KG1 (cell line): ENCODE measurements at regions not wholly inside any gene's neighbourhood (a gene's known extent, or its start where the extent isn't known, plus 50 kb on each side); places are given as distances from the start of the nearest gene placed in this dataset.
"Not testable (repeated sequence)": the region's sequence is repeated elsewhere in the genome, so short reads cannot be mapped to it uniquely, and the experiment has no call there.

Experiments used
- DNase-seq: peaks from one replicate; lab custom pipeline; 2025; lab: John Stamatoyannopoulos, UW

DNA sequence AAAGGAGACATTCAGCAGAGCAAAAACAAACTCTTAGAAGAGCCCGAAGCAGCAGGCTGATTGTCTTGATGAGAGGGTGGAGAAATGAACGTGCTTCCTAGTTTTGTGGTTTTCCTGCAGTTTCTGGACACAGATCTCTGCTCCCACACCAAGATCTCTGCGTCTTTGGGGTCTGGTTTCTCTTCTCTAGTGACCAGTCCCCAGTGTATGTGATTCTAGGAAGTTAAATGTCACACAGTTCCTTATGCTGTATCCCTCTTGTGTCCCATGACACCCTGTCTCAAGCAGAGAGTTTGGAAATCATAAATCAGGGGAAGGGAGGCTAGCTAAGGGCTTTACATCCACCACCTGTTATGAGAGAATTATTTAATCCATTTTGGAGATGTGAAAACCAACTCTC lies 55.4 kb upstream of the KLF14 start:
- DNase-seq, result no peak

DNA sequence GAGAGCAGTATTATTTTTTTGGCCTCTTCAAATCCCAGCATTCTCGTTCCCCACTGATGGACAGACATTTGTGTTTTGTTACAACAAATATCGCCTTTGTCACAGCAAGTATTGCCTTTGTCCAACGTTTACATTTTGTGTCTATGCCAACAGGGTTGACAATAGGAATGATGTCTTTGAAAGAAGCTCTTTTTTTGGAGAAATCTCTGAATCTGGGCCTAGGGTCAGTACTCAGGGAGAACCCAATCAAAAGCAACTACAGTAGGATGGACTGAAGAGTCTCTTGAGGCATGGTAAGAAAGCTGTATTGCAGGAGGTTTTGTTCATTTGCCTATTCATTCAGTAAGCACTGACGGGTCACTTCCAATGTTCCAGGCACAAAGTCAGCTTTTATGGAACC lies 57.7 kb upstream of the KLF14 start:
- DNase-seq, result no peak

DNA sequence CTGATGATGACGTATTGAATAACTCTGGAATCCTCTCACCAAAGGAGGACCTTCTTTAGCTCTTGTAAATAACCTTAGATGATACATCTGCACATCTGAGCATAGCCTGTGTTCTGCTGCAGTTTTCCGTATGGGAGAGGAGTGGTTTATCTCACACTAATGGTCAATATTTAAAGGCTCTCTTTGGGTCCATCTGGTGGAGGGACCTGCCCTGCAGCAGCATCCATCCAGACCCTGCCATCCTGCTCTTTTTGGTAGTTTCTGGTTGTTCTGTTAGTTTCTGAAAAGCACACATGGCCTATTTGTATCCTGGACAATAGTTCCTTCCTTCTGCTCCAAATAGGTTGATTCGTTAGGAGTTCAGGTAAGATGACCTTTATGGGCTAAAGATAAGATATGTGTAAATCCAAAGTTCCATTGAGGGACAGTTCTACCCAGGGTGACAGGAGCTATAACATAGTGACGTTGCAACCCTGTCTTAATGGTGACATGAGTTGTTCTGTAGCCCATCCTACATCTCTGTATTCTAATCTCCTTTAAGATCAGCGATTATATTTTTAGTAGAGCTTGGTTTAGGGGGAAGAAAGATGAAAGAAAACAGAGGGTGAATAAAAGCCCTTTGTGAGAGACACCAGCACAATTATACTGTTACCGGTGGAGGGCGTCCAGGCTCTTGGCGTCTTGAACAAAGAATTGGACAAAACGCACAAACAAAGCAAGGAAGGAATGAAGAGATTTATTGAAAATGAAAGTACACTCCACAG lies 60.0 kb upstream of the KLF14 start:
- DNase-seq, result no peak

GRCh38 chr7:130794619-130794922 lies 60.6 kb upstream of the KLF14 start:
- DNase-seq, result no peak

- not testable (repeated sequence) for DNase-seq
Observed at GRCh38 chr7:130796425-130796824, 62.4 kb upstream of the KLF14 start.

GRCh38 chr7:130803127-130803526 lies 69.1 kb upstream of the KLF14 start:
- DNase-seq, result no peak

DNA sequence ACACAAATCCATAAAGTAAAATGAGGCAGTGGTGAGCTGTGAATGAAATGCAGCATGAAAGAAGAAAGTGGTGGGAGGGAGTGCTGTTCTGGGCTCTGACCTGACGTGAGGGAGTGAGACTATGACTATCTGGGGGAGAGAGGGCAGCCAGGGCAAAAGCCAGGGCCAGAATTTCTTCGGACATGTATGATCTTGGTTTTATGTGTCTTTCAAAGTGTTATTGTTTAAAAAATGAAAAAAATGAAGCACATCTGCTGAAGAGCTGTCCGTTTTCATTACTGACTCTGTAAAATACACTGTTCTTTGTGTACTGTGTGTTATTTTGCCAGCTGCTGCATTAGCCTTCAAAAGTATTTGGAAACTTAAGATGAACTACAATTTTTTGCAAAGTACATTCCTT lies 70.2 kb upstream of the KLF14 start:
- no peak for DNase-seq

DNA sequence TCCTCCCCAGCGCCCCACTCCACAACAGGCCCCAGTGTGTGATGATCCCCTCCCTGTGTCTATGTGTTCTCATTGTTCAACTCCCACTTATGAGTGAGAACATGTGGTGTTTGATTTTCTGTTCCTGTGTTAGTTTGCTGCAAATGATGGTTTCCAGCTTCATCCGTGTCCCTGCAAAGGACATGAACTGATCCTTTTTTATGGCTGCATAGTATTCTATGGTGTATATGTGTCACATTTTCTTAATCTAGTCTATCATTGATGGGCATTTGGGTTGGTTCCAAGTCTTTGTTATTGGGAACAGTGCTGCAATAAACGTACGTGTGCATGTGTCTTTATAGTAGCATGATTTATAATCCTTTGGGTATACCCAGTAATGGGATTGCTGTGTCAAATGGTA lies 78.8 kb upstream of the KLF14 start:
- not testable (repeated sequence) for DNase-seq

DNA sequence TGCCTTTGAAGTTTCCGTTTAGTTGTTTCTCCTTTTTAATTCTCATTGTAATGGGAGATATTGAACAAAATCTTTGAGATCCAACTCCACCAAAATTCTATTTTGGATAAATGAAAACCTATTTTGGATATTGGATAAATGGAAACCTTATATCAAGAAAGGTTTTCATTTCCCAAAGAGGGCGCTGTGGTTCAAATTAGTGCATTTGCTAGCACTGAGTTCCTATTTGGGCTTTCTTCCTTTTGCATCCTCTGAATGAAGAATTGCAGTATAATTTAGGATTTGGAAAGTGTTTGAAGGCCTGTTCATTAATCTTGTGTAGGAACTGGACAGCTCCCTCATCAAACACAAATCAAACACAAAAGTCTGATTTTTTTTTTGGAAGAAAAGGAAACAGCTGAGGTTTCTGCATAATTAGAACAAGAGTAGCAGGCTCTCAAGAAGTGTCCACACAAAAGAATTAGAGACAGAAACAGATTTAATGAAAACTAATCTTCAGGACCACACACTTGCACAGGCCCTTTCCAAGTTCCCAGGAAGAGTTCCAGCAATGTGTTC lies 80.8 kb upstream of the KLF14 start:
- DNase-seq, result no peak

- no peak for DNase-seq
Observed at GRCh38 chr7:130818056-130818455, 84.0 kb upstream of the KLF14 start.

- no peak for DNase-seq
Observed at GRCh38 chr7:130821864-130822263, 87.9 kb upstream of the KLF14 start.

- DNase-seq, result no peak
Observed at GRCh38 chr7:130822642-130823041, 88.6 kb upstream of the KLF14 start.

DNA sequence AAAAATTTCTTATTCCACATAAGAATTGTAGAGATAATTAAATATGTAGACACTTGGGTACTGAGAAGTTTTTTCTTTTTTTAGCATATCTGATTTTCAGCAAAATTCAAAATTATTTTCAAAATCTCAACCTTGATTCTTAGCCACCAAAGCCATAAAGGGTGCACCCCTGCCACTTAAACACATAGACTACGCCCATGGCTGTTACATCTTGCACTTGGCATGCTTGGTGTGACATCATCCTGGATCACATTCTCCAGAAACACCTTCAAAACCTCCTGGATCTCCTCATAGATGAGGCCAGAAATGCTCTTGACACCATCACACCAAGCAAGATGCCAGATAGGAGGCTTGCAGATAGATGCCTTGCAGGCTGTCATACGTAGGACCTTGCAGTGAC lies 89.1 kb upstream of the KLF14 start:
- DNase-seq, result no peak

DNA sequence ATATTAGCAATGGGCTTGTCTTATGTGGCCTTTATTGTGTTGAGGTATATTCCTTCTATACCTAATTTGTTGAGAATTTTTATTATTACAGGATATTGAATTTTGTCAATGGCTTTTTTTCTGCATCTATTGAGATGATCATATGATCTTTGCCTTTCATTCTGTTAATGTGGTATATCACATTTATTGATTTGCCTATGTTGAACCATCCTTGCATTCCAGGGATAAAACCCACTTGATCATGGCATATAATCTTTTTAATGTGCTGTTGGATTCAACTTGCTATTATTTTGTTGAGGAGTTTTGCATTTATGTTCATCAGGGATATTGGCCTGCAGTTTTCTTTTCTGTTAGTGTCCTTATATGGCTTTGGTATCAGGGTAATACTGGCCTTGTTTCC lies 91.8 kb upstream of the KLF14 start:
- DNase-seq, result no peak

DNA sequence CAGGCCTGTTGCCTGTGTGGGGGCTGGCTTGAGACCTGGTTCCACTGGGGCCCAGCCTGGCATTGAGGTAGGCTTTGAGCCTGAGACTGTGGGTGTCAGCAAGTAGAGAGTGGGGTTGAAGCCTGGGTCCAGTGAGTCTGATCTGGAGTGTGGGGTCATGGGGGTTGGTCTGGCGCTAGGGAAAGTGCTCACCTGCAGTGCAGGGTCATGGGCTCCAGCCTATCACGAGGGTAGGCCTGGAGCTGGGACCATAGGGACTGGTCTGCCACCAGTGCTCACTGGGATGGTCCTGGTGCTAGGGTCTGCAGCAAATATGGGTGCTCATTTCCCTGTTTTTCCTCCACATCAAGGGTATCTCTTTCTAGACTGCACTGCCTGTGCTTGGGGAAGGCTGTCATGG lies 95.4 kb upstream of the KLF14 start:
- DNase-seq, result no peak

GRCh38 chr7:130831322-130831721 lies 97.3 kb upstream of the KLF14 start:
- no peak for DNase-seq

GRCh38 chr7:130831817-130832481 lies 97.9 kb upstream of the KLF14 start:
- no peak for DNase-seq

GRCh38 chr7:130838738-130839137 lies 104.7 kb upstream of the KLF14 start:
- no peak for DNase-seq

DNA sequence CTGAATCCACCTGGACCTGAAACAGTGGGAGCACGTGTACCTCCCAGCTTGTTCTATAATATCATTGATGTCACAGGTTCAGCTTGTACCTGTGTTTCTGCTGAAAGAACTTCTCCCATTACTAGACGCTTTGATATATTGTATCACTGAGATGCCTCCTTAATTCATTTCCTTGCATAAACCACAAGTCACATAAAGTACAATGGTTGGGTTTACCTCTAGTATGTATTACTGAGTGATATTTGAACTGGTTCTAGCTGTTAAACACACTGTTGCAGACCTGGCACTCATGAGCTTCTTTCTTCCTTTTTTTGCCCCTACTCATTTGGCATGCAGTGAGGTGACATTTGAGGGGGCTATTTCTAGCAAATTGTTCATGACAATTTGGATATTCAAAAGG lies 106.6 kb upstream of the KLF14 start:
- DNase-seq, result no peak

DNA sequence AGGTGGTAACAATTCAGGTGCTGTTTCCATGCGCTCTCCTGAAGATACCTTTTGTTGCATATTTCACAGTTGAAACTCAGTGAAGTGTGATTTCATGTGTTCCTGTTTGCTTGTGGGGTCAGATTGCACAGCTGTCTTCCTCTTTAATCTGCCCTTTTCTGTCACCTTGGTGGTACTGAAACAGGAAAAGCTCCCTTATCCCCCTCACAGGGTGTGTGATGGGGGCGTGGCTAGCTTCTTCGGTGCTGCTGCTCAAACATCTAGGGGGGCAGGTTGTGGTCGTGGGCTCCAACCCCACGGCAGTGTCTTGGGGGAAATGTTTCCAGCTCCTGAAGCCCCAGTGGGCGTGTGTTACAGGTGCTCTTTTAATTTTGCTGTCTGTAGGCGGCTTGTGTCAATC lies 107.4 kb upstream of the KLF14 start:
- no peak for DNase-seq

DNA sequence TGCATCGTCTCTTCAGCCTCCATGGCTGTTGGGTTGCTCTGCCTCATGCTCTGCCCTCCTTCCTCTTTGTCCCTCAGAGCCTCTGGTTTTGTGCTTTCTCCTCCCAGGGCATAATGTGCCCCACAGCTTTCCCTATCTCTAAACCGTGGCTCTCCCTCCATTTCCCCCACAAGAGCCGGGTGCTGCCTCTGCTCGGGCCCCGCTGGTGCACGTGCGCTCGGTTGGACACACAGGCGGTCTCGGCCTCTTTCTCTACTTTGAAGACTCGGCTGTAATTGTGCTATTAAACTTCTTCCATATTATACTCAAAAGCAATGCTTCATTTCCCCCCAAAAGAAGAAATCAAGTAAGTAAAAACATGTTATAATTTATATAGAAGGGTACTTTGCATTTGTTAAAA lies 109.7 kb upstream of the KLF14 start:
- no peak for DNase-seq

- no peak for DNase-seq
Observed at GRCh38 chr7:130844811-130845580, 111.0 kb upstream of the KLF14 start.

- DNase-seq, result no peak
Observed at GRCh38 chr7:130845581-130846085, 111.6 kb upstream of the KLF14 start.
